GM12874 (cell line): ENCODE measurements at regions not wholly inside any gene's neighbourhood (a gene's known extent, or its start where the extent isn't known, plus 50 kb on each side); places are given as distances from the start of the nearest gene placed in this dataset.

ENCODE experiments used
- CTCF ChIP-seq: IDR thresholded peaks from 2 replicates; pipeline ENCODE4 v1.5.1; 2011; ENCODE audit warnings: low read depth, mild to moderate bottlenecking, control low read depth, low read length, moderate library complexity; ENCODE audit not compliant: insufficient read depth

GRCh38 chr11:129608711-129609110 is 206.9 kb upstream of the TMEM45B start:
- TF ChIP-seq CTCF: no peak

GRCh38 chr11:129610125-129610524 is 205.5 kb upstream of the TMEM45B start:
- TF ChIP-seq CTCF: no peak

- TF ChIP-seq CTCF: no peak
Observed at GRCh38 chr11:129610545-129610944, 205.1 kb upstream of the TMEM45B start.

- no peak for TF ChIP-seq CTCF
Observed at GRCh38 chr11:129611661-129612446, 203.8 kb upstream of the TMEM45B start.

- no peak for TF ChIP-seq CTCF
Observed at GRCh38 chr11:129612447-129612961, 203.1 kb upstream of the TMEM45B start.

- TF ChIP-seq CTCF: no peak
Observed at GRCh38 chr11:129613071-129613470, 202.6 kb upstream of the TMEM45B start.

GRCh38 chr11:129614256-129614944 is 201.2 kb upstream of the TMEM45B start:
- no peak for TF ChIP-seq CTCF
